ENCODE measurements at regions not wholly inside any gene's neighbourhood (a gene's known extent, or its start where the extent isn't known, plus 50 kb on each side); places are given as distances from the start of the nearest gene placed in this dataset.

DNA sequence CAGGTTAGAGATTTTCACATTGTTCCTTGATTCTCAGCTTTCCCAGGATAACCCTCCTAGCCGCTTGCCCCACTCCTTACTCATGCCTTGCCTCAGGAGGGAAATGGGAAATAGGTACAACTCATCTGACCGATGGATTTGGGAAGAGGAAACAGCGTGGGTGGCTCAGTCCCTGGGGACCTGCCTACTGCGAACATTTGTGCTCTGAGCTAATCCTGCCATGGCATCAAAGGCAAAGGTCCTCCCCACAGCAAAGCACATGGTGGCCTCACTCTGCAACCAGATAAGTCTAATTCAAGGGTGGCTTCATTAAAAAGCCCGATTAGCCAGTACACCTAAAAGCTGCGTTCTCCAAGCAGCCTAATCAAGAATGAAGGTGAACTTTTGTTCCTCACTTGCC lies 82.4 kb upstream of the ADRA1B start:
- no peak for TF ChIP-seq CTCF (IDR thresholded peaks at IDR 0.05; ENCODE audit: insufficient read depth, low read depth, low read length)
- no peak for DNase-seq (ENCODE audit: low read depth)
- H3K4me3 ChIP-seq (ENCODE audit: low read depth, low read length) = no peak overlapping the region

DNA sequence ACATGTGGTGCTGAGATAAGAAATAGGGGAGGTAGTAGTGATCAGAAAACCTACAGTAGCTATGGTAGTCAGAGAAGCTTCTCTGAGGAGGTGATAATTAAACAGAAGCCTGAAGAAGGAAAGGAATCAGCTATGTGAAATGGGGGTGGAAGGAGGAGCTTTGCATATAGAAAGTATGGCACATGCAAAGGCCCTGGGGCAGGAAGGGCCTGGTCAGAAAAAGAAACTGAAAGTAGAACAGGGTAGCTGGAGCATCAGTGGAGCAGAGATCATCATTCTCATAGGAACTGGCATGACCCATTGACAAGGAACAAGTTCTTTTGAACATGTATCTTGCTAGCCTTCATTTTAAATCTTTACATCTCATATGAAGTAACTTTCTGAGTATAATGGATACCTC lies 80.7 kb upstream of the ADRA1B start:
- no peak for DNase-seq (ENCODE audit: low read depth)
- no peak for TF ChIP-seq CTCF (IDR thresholded peaks at IDR 0.05; ENCODE audit: insufficient read depth, low read depth, low read length)
- no peak overlapping the region for H3K4me3 ChIP-seq (ENCODE audit: low read depth, low read length)

GRCh38 chr5:159836691-159837090 lies 79.6 kb upstream of the ADRA1B start:
- H3K4me3 ChIP-seq (ENCODE audit: low read depth, low read length) = no peak overlapping the region
- DNase-seq (ENCODE audit: low read depth) = no peak
- TF ChIP-seq CTCF (IDR thresholded peaks at IDR 0.05; ENCODE audit: insufficient read depth, low read depth, low read length) = no peak

- DNase-seq (ENCODE audit: low read depth) = no peak
- H3K4me3 ChIP-seq (ENCODE audit: low read depth, low read length) = no peak overlapping the region
- TF ChIP-seq CTCF (IDR thresholded peaks at IDR 0.05; ENCODE audit: insufficient read depth, low read depth, low read length) = no peak
Measured at GRCh38 chr5:159837860-159838259, 78.4 kb upstream of the ADRA1B start.

GRCh38 chr5:159838551-159839222 lies 77.6 kb upstream of the ADRA1B start:
- no peak overlapping the region for H3K4me3 ChIP-seq (ENCODE audit: low read depth, low read length)
- TF ChIP-seq CTCF (IDR thresholded peaks at IDR 0.05; ENCODE audit: insufficient read depth, low read depth, low read length) = no peak
- no peak for DNase-seq (ENCODE audit: low read depth)

DNA sequence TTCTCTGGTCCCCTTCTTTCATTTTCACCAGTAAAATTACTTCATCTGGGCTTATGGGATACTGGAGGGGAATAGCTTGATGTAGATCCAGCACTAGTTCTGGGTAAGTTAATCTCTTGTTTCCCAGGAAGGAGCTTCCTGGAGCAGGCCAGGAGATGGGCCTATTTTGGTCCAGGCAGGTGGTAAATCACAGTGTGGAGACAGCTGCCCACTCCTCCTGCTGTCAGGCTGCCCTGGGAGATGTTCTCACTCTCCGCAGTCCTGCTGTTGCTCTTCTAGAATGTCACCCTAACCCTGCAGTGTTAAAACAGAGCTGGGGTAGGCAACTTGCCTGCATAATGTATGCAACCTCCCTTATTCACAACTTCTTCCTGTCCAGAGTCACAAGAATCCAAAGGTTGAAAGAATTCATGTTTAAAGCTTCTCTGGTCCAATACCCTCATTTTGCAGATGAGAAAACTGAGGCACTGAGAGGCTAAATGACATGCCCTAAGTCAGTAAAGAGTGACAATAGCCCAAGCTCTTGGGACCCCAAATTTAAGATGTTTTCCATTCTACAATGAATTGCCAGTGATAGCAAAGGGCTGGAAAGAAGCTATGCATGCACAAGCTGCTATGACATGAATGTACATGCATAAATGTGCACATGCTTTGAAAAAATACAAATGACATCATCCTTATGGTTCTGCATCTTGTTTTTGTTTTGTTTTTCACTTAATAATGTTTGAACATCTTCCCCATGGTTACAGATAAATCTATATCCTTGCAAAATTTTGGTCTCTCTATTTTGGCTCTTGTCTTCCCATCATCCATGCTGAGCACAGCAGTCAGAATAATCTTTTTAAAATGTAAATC lies 71.8 kb upstream of the ADRA1B start:
- no peak for TF ChIP-seq CTCF (IDR thresholded peaks at IDR 0.05; ENCODE audit: insufficient read depth, low read depth, low read length)
- DNase-seq (ENCODE audit: low read depth) = no peak
- H3K4me3 ChIP-seq (ENCODE audit: low read depth, low read length) = no peak overlapping the region

All from fibroblast of villous mesenchyme (primary cell).